WTC11 (cell line): ENCODE measurements at regions not wholly inside any gene's neighbourhood (a gene's known extent, or its start where the extent isn't known, plus 50 kb on each side); places are given as distances from the start of the nearest gene placed in this dataset.

Experiments
- ATAC-seq: fragments of 200-7000 bp; cut with Tn5 transposase; 2 replicates; pipeline ENCODE4 v1.10.0; 2021; ENCODE audit warnings: mild to moderate bottlenecking, moderate library complexity
- CTCF ChIA-PET: fragments of 300-600 bp; sonication (Branson Sonifier 250); formaldehyde crosslinking; loops from one replicate; lab custom pipeline; 2021; ENCODE audit warnings: antibody characterized with exemption; lab: Charles Lee
- POLR2A ChIA-PET: fragments of 350-600 bp; sonication (Branson Sonifier 250); formaldehyde crosslinking; loops from one replicate; lab custom pipeline; 2021; ENCODE audit warnings: antibody characterized with exemption; lab: Charles Lee
- DNase-seq: peaks from one replicate; pipeline ENCODE4 v3.0.0; 2021; ENCODE audit warnings: low spot score
- H3K27ac Mint-ChIP-seq: 2 replicates; pipeline ENCODE4 v1.8.0; 2021; ENCODE audit warnings: mixed read lengths
- H3K27me3 Mint-ChIP-seq: 2 replicates; pipeline ENCODE4 v1.8.0; 2021; ENCODE audit warnings: low read depth, mild to moderate bottlenecking, moderate library complexity, mixed read lengths
- H3K36me3 Mint-ChIP-seq: 2 replicates; pipeline ENCODE4 v1.8.0; 2021; ENCODE audit warnings: mixed read lengths
- H3K4me1 Mint-ChIP-seq: 2 replicates; pipeline ENCODE4 v1.8.0; 2022; ENCODE audit warnings: mixed read lengths
- H3K4me3 Mint-ChIP-seq: 2 replicates; pipeline ENCODE4 v1.8.0; 2021; ENCODE audit warnings: mild to moderate bottlenecking, moderate library complexity, mixed read lengths
- H3K9me3 Mint-ChIP-seq: 2 replicates; pipeline ENCODE4 v1.8.0; 2021; ENCODE audit warnings: mixed read lengths
- ELF4 ChIP-seq: sonication (generic); formaldehyde crosslinking; IDR thresholded peaks from 2 replicates; pipeline ENCODE4 v1.8.1; 2022; ENCODE audit warnings: low read depth, mild to moderate bottlenecking, moderate library complexity, missing genetic modification reagents
- ETV6 ChIP-seq: sonication (generic); formaldehyde crosslinking; IDR thresholded peaks from 2 replicates; pipeline ENCODE4 v1.8.1; 2022; ENCODE audit warnings: mild to moderate bottlenecking, missing genetic modification reagents
- GTF2I ChIP-seq: fragments of 250-450 bp; sonication (Bioruptor Pico); conservative IDR thresholded peaks from 2 replicates; pipeline ENCODE4 v1.4.0; 2021; ENCODE audit warnings: mild to moderate bottlenecking
- KAT7 ChIP-seq: sonication (generic); formaldehyde crosslinking; IDR thresholded peaks from 2 replicates; pipeline ENCODE4 v1.8.1; 2023; ENCODE audit warnings: missing genetic modification reagents, mild to moderate bottlenecking, borderline replicate concordance
- MXD4 ChIP-seq: fragments of 250-450 bp; sonication (Bioruptor Pico); IDR thresholded peaks from 2 replicates; pipeline ENCODE4 v1.8.0; 2021; ENCODE audit warnings: mild to moderate bottlenecking, moderate library complexity, borderline replicate concordance
- SMAD3 ChIP-seq: sonication (generic); formaldehyde crosslinking; IDR thresholded peaks from 2 replicates; pipeline ENCODE4 v1.8.0; 2022; ENCODE audit warnings: missing genetic modification reagents, mild to moderate bottlenecking, borderline replicate concordance
- ZNF416 ChIP-seq: fragments of 250-450 bp; sonication (Bioruptor Pico); IDR thresholded peaks from 2 replicates; pipeline ENCODE4 v1.9.0; 2021; ENCODE audit warnings: mild to moderate bottlenecking, inconsistent platforms
- ZNF671 ChIP-seq: fragments of 250-450 bp; sonication (Bioruptor Pico); IDR thresholded peaks from 2 replicates; pipeline ENCODE4 v1.8.0; 2021; ENCODE audit warnings: mild to moderate bottlenecking
- TF ChIP-seq, protein P1 (sequence below): fragments of 250-450 bp; sonication (Bioruptor Pico); IDR thresholded peaks from 2 replicates; pipeline ENCODE4 v1.8.0; 2021; ENCODE audit warnings: mild to moderate bottlenecking
- TF ChIP-seq, protein P2 (sequence below): sonication (generic); formaldehyde crosslinking; IDR thresholded peaks from 2 replicates; pipeline ENCODE4 v1.8.1; 2023; ENCODE audit warnings: mild to moderate bottlenecking, missing genetic modification reagents, moderate library complexity
- TF ChIP-seq, protein P3 (sequence below): sonication (generic); formaldehyde crosslinking; IDR thresholded peaks from 2 replicates; pipeline ENCODE4 v1.8.1; 2023; ENCODE audit warnings: mild to moderate bottlenecking, missing genetic modification reagents, moderate library complexity
- TF ChIP-seq, protein P4 (sequence below): sonication (generic); formaldehyde crosslinking; IDR thresholded peaks from 2 replicates; pipeline ENCODE4 v1.8.1; 2022; ENCODE audit warnings: mild to moderate bottlenecking, moderate library complexity, missing genetic modification reagents
- TF ChIP-seq, protein P5 (sequence below): fragments of 200-600 bp; IDR thresholded peaks from 2 replicates; pipeline ENCODE4 v1.8.0; 2022; ENCODE audit warnings: antibody characterized with exemption
- TF ChIP-seq, protein P6 (sequence below): sonication (generic); formaldehyde crosslinking; IDR thresholded peaks from 2 replicates; pipeline ENCODE4 v1.8.0; 2022; ENCODE audit warnings: missing genetic modification reagents
- TF ChIP-seq, protein P7 (sequence below): sonication (generic); formaldehyde crosslinking; IDR thresholded peaks from 2 replicates; pipeline ENCODE4 v1.8.0; 2023; ENCODE audit warnings: missing genetic modification reagents, mild to moderate bottlenecking, borderline replicate concordance

DNA sequence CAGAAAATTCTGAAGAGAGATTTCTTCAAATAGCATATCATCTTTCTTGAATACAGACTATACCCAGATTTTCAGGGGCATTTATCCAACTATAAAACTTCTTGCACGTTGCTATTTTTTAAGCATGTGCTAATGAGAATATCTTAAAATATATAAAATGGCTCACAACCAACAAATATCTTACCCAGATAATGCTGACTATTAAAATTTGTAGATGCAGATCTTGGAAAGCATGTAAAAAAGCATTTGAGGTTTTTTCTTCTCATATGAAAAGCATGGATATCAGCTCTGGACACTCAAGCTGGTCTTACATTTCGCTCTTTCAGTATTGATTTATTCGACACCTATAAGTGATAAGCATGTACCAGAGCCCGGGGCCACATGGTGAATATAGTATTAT, 1187.7 kb upstream of the ADGRL4 start:
- ATAC-seq = no peak
- no peak overlapping the region for H3K4me3 Mint-ChIP-seq
- DNase-seq = no peak

More for the DNA sequence above, 1187.7 kb upstream of the ADGRL4 start:
- ChIA-PET POLR2A (no interaction called here), CTCF (no interaction called here)
- H3K27me3 Mint-ChIP-seq = no peaks in the 10 kb centered on the region
- TF ChIP-seq KAT7 (CRISPR knock-in tag) (no peak), ZNF671 (no peak), ZNF416 (CRISPR knock-in tag) (no peak), ETV6 (CRISPR knock-in tag) (no peak), SMAD3 (CRISPR knock-in tag) (no peak), GTF2I (CRISPR knock-in tag) (no peak), ELF4 (no peak), MXD4 (no peak)
- TF ChIP-seq, protein P1, sequence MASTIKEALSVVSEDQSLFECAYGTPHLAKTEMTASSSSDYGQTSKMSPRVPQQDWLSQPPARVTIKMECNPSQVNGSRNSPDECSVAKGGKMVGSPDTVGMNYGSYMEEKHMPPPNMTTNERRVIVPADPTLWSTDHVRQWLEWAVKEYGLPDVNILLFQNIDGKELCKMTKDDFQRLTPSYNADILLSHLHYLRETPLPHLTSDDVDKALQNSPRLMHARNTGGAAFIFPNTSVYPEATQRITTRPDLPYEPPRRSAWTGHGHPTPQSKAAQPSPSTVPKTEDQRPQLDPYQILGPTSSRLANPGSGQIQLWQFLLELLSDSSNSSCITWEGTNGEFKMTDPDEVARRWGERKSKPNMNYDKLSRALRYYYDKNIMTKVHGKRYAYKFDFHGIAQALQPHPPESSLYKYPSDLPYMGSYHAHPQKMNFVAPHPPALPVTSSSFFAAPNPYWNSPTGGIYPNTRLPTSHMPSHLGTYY (CRISPR knock-in tag) = no peak
- TF ChIP-seq, protein P2, sequence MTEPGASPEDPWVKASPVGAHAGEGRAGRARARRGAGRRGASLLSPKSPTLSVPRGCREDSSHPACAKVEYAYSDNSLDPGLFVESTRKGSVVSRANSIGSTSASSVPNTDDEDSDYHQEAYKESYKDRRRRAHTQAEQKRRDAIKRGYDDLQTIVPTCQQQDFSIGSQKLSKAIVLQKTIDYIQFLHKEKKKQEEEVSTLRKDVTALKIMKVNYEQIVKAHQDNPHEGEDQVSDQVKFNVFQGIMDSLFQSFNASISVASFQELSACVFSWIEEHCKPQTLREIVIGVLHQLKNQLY (CRISPR knock-in tag) = no peak
- TF ChIP-seq, protein P3, sequence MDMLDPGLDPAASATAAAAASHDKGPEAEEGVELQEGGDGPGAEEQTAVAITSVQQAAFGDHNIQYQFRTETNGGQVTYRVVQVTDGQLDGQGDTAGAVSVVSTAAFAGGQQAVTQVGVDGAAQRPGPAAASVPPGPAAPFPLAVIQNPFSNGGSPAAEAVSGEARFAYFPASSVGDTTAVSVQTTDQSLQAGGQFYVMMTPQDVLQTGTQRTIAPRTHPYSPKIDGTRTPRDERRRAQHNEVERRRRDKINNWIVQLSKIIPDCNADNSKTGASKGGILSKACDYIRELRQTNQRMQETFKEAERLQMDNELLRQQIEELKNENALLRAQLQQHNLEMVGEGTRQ (CRISPR knock-in tag) = no peak
- TF ChIP-seq, protein P4, sequence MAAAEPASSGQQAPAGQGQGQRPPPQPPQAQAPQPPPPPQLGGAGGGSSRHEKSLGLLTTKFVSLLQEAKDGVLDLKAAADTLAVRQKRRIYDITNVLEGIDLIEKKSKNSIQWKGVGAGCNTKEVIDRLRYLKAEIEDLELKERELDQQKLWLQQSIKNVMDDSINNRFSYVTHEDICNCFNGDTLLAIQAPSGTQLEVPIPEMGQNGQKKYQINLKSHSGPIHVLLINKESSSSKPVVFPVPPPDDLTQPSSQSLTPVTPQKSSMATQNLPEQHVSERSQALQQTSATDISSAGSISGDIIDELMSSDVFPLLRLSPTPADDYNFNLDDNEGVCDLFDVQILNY (CRISPR knock-in tag) = no peak
- TF ChIP-seq, protein P5, sequence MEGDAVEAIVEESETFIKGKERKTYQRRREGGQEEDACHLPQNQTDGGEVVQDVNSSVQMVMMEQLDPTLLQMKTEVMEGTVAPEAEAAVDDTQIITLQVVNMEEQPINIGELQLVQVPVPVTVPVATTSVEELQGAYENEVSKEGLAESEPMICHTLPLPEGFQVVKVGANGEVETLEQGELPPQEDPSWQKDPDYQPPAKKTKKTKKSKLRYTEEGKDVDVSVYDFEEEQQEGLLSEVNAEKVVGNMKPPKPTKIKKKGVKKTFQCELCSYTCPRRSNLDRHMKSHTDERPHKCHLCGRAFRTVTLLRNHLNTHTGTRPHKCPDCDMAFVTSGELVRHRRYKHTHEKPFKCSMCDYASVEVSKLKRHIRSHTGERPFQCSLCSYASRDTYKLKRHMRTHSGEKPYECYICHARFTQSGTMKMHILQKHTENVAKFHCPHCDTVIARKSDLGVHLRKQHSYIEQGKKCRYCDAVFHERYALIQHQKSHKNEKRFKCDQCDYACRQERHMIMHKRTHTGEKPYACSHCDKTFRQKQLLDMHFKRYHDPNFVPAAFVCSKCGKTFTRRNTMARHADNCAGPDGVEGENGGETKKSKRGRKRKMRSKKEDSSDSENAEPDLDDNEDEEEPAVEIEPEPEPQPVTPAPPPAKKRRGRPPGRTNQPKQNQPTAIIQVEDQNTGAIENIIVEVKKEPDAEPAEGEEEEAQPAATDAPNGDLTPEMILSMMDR = no peak
- TF ChIP-seq, protein P6, sequence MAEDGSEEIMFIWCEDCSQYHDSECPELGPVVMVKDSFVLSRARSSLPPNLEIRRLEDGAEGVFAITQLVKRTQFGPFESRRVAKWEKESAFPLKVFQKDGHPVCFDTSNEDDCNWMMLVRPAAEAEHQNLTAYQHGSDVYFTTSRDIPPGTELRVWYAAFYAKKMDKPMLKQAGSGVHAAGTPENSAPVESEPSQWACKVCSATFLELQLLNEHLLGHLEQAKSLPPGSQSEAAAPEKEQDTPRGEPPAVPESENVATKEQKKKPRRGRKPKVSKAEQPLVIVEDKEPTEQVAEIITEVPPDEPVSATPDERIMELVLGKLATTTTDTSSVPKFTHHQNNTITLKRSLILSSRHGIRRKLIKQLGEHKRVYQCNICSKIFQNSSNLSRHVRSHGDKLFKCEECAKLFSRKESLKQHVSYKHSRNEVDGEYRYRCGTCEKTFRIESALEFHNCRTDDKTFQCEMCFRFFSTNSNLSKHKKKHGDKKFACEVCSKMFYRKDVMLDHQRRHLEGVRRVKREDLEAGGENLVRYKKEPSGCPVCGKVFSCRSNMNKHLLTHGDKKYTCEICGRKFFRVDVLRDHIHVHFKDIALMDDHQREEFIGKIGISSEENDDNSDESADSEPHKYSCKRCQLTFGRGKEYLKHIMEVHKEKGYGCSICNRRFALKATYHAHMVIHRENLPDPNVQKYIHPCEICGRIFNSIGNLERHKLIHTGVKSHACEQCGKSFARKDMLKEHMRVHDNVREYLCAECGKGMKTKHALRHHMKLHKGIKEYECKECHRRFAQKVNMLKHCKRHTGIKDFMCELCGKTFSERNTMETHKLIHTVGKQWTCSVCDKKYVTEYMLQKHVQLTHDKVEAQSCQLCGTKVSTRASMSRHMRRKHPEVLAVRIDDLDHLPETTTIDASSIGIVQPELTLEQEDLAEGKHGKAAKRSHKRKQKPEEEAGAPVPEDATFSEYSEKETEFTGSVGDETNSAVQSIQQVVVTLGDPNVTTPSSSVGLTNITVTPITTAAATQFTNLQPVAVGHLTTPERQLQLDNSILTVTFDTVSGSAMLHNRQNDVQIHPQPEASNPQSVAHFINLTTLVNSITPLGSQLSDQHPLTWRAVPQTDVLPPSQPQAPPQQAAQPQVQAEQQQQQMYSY = no peak
- TF ChIP-seq, protein P7, sequence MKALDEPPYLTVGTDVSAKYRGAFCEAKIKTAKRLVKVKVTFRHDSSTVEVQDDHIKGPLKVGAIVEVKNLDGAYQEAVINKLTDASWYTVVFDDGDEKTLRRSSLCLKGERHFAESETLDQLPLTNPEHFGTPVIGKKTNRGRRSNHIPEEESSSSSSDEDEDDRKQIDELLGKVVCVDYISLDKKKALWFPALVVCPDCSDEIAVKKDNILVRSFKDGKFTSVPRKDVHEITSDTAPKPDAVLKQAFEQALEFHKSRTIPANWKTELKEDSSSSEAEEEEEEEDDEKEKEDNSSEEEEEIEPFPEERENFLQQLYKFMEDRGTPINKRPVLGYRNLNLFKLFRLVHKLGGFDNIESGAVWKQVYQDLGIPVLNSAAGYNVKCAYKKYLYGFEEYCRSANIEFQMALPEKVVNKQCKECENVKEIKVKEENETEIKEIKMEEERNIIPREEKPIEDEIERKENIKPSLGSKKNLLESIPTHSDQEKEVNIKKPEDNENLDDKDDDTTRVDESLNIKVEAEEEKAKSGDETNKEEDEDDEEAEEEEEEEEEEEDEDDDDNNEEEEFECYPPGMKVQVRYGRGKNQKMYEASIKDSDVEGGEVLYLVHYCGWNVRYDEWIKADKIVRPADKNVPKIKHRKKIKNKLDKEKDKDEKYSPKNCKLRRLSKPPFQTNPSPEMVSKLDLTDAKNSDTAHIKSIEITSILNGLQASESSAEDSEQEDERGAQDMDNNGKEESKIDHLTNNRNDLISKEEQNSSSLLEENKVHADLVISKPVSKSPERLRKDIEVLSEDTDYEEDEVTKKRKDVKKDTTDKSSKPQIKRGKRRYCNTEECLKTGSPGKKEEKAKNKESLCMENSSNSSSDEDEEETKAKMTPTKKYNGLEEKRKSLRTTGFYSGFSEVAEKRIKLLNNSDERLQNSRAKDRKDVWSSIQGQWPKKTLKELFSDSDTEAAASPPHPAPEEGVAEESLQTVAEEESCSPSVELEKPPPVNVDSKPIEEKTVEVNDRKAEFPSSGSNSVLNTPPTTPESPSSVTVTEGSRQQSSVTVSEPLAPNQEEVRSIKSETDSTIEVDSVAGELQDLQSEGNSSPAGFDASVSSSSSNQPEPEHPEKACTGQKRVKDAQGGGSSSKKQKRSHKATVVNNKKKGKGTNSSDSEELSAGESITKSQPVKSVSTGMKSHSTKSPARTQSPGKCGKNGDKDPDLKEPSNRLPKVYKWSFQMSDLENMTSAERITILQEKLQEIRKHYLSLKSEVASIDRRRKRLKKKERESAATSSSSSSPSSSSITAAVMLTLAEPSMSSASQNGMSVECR (CRISPR knock-in tag) = no peak
- H3K4me1 Mint-ChIP-seq = peaks cover 6% of the 10 kb centered on the region
- H3K9me3 Mint-ChIP-seq = no peaks in the 10 kb centered on the region
- H3K27ac Mint-ChIP-seq = no peak overlapping the region
- no peaks in the 10 kb centered on the region for H3K36me3 Mint-ChIP-seq
